ENCODE measurements at regions not wholly inside any gene's neighbourhood (a gene's known extent, or its start where the extent isn't known, plus 50 kb on each side); places are given as distances from the start of the nearest gene placed in this dataset.

GRCh38 chr6:74585753-74586152 is 620.1 kb downstream of the COL12A1 start:
- DNase-seq (ENCODE audit: low spot score) (no peak), ATAC-seq (no peak)
- Mint-ChIP-seq H3K36me3 (ENCODE audit: low read depth) (no peaks in the 10 kb centered on the region), H3K4me1 (no peaks in the 10 kb centered on the region), H3K27ac (no peak overlapping the region), H3K4me3 (no peak overlapping the region), H3K27me3 (ENCODE audit: insufficient read depth, low read depth, poor library complexity) (no peaks in the 10 kb centered on the region), H3K9me3 (no peaks in the 10 kb centered on the region; the same call in 2 of the 3 replicates)
- no peaks in the 10 kb centered on the region for H4K20me1 ChIP-seq (replicated peaks; ENCODE audit: insufficient read depth)
- H3F3A ChIP-seq (replicated peaks; ENCODE audit: low read depth): no peaks in the 10 kb centered on the region
- no peak overlapping the region for H3K4me3 ChIP-seq
- H3K27me3 ChIP-seq (ENCODE audit: insufficient read depth): no peaks in the 10 kb centered on the region
- no peaks in the 10 kb centered on the region for H3K36me3 ChIP-seq (ENCODE audit: insufficient read depth)
- no peaks in the 10 kb centered on the region for H3K79me2 ChIP-seq (replicated peaks; ENCODE audit: insufficient read depth)
- TF ChIP-seq ETS1 (IDR thresholded peaks at IDR 0.05) (no peak), STAT1 (IDR thresholded peaks at IDR 0.05; ENCODE audit: unreplicated experiment) (no peak), EZH2 (IDR thresholded peaks at IDR 0.05; ENCODE audit: low read depth, unreplicated experiment) (no peak), NANOG (IDR thresholded peaks at IDR 0.05; ENCODE audit: borderline replicate concordance) (no peak), REST (IDR thresholded peaks at IDR 0.05; ENCODE audit: unreplicated experiment) (no peak), ZNF331 (CRISPR knock-in tag; IDR thresholded peaks at IDR 0.05; ENCODE audit: low read depth) (no peak), EZH2phosphoT487 (IDR thresholded peaks at IDR 0.05; ENCODE audit: unreplicated experiment) (no peak), CREB1 (CRISPR knock-in tag; IDR thresholded peaks at IDR 0.05; ENCODE audit: low read depth) (no peak), ZNF114 (CRISPR knock-in tag; IDR thresholded peaks at IDR 0.05) (no peak)
- TF ChIP-seq, protein P1, sequence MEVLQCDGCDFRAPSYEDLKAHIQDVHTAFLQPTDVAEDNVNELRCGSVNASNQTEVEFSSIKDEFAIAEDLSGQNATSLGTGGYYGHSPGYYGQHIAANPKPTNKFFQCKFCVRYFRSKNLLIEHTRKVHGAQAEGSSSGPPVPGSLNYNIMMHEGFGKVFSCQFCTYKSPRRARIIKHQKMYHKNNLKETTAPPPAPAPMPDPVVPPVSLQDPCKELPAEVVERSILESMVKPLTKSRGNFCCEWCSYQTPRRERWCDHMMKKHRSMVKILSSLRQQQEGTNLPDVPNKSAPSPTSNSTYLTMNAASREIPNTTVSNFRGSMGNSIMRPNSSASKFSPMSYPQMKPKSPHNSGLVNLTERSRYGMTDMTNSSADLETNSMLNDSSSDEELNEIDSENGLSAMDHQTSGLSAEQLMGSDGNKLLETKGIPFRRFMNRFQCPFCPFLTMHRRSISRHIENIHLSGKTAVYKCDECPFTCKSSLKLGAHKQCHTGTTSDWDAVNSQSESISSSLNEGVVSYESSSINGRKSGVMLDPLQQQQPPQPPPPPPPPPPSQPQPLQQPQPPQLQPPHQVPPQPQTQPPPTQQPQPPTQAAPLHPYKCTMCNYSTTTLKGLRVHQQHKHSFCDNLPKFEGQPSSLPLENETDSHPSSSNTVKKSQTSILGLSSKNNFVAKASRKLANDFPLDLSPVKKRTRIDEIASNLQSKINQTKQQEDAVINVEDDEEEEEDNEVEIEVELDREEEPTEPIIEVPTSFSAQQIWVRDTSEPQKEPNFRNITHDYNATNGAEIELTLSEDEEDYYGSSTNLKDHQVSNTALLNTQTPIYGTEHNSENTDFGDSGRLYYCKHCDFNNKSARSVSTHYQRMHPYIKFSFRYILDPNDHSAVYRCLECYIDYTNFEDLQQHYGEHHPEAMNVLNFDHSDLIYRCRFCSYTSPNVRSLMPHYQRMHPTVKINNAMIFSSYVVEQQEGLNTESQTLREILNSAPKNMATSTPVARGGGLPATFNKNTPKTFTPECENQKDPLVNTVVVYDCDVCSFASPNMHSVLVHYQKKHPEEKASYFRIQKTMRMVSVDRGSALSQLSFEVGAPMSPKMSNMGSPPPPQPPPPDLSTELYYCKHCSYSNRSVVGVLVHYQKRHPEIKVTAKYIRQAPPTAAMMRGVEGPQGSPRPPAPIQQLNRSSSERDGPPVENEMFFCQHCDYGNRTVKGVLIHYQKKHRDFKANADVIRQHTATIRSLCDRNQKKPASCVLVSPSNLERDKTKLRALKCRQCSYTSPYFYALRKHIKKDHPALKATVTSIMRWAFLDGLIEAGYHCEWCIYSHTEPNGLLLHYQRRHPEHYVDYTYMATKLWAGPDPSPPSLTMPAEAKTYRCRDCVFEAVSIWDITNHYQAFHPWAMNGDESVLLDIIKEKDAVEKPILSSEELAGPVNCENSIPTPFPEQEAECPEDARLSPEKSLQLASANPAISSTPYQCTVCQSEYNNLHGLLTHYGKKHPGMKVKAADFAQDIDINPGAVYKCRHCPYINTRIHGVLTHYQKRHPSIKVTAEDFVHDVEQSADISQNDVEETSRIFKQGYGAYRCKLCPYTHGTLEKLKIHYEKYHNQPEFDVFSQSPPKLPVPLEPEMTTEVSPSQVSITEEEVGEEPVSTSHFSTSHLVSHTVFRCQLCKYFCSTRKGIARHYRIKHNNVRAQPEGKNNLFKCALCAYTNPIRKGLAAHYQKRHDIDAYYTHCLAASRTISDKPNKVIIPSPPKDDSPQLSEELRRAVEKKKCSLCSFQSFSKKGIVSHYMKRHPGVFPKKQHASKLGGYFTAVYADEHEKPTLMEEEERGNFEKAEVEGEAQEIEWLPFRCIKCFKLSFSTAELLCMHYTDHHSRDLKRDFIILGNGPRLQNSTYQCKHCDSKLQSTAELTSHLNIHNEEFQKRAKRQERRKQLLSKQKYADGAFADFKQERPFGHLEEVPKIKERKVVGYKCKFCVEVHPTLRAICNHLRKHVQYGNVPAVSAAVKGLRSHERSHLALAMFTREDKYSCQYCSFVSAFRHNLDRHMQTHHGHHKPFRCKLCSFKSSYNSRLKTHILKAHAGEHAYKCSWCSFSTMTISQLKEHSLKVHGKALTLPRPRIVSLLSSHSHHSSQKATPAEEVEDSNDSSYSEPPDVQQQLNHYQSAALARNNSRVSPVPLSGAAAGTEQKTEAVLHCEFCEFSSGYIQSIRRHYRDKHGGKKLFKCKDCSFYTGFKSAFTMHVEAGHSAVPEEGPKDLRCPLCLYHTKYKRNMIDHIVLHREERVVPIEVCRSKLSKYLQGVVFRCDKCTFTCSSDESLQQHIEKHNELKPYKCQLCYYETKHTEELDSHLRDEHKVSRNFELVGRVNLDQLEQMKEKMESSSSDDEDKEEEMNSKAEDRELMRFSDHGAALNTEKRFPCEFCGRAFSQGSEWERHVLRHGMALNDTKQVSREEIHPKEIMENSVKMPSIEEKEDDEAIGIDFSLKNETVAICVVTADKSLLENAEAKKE (CRISPR knock-in tag; IDR thresholded peaks at IDR 0.05): no peak
- TF ChIP-seq, protein P2, sequence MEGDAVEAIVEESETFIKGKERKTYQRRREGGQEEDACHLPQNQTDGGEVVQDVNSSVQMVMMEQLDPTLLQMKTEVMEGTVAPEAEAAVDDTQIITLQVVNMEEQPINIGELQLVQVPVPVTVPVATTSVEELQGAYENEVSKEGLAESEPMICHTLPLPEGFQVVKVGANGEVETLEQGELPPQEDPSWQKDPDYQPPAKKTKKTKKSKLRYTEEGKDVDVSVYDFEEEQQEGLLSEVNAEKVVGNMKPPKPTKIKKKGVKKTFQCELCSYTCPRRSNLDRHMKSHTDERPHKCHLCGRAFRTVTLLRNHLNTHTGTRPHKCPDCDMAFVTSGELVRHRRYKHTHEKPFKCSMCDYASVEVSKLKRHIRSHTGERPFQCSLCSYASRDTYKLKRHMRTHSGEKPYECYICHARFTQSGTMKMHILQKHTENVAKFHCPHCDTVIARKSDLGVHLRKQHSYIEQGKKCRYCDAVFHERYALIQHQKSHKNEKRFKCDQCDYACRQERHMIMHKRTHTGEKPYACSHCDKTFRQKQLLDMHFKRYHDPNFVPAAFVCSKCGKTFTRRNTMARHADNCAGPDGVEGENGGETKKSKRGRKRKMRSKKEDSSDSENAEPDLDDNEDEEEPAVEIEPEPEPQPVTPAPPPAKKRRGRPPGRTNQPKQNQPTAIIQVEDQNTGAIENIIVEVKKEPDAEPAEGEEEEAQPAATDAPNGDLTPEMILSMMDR (conservative IDR thresholded peaks at IDR 0.05; ENCODE audit: low read depth in 2 of 2): no peak
- H3K9me2 ChIP-seq (ENCODE audit: insufficient read depth): peaks cover 7% of the 10 kb centered on the region; the same call in 1 of the 2 replicates
- H3K27ac ChIP-seq (ENCODE audit: low read depth): no peak overlapping the region
- H2AFZ ChIP-seq: no peak overlapping the region
- no peak overlapping the region for H3K4me2 ChIP-seq
- no peaks in the 10 kb centered on the region for H3K4me1 ChIP-seq (ENCODE audit: insufficient read depth)

Measured in GM23338 (cell line).